ENCODE measurements at regions not wholly inside any gene's neighbourhood (a gene's known extent, or its start where the extent isn't known, plus 50 kb on each side); places are given as distances from the start of the nearest gene placed in this dataset.

DNA sequence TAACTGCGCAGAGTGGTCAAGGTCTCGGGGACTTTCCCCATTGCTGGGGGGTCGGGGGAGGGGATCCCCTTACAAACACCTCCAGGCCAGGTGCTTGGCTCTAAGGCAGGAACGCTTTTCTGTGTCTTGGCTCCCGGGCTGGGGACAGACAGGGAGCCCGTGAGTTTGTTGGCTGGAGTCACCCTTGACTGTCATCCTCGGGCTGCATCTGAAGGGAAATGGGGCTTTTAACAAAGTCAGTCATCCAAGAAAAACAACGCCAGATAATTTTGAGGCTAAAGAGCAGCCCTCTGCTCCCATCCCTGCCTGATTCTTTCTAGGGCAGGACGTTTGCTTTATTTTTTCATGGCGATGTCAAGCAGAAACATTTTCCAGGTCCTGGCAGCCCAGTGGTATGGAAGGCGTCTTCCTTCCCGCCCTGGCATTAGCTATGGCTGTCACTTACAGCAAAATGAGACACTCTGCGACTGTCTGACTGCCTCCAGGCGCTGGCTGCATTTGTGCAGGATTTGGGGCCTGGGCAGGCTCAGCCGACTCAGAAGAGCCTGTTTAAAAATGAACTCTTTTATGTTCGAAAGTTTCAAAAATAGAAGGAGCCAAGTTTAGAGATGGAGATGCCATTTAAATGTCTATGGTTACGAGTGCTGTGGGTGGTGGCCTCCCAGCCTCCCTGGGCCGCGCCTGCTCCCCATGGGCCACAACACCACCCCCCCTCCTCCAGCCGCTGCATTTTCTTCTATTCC is 54.7 kb upstream of the TNS3 start:
- Histone ChIP-seq H3K9me3 (ENCODE audit: low read length) (no peaks in the 10 kb centered on the region), H3K27me3 (ENCODE audit: insufficient read depth, low read length) (no peaks in the 10 kb centered on the region), H3K4me1 (ENCODE audit: insufficient read depth, low read length, severe bottlenecking) (peaks cover 83% of the 10 kb centered on the region), H3K9me2 (ENCODE audit: low read depth, low read length) (no peaks in the 10 kb centered on the region), H3K27ac (ENCODE audit: low read depth, low read length, poor library complexity, severe bottlenecking) (peak overlapping the region; percentile 86), H3K79me2 (ENCODE audit: insufficient read depth, low read length) (no peaks in the 10 kb centered on the region), H3K4me3 (ENCODE audit: low read depth, low read length, poor library complexity, severe bottlenecking) (peak overlapping the region; percentile 55), H4K20me1 (ENCODE audit: insufficient read depth, low read length) (no peaks in the 10 kb centered on the region), H2AFZ (ENCODE audit: low read length) (no peak overlapping the region), H3K9ac (ENCODE audit: low read length) (peak overlapping the region; percentile 64), H3K36me3 (ENCODE audit: insufficient read depth, low read length) (no peaks in the 10 kb centered on the region), H3K4me2 (ENCODE audit: low read length) (peak overlapping the region; percentile 71), H3F3A (ENCODE audit: insufficient read depth, low read length) (no peaks in the 10 kb centered on the region)
- TF ChIP-seq, protein P1, sequence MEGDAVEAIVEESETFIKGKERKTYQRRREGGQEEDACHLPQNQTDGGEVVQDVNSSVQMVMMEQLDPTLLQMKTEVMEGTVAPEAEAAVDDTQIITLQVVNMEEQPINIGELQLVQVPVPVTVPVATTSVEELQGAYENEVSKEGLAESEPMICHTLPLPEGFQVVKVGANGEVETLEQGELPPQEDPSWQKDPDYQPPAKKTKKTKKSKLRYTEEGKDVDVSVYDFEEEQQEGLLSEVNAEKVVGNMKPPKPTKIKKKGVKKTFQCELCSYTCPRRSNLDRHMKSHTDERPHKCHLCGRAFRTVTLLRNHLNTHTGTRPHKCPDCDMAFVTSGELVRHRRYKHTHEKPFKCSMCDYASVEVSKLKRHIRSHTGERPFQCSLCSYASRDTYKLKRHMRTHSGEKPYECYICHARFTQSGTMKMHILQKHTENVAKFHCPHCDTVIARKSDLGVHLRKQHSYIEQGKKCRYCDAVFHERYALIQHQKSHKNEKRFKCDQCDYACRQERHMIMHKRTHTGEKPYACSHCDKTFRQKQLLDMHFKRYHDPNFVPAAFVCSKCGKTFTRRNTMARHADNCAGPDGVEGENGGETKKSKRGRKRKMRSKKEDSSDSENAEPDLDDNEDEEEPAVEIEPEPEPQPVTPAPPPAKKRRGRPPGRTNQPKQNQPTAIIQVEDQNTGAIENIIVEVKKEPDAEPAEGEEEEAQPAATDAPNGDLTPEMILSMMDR (IDR thresholded peaks at IDR 0.05; ENCODE audit: low read length), result no peak
- TF ChIP-seq EZH2 (IDR thresholded peaks at IDR 0.05; ENCODE audit: borderline replicate concordance, low read length), result no peak

DNA sequence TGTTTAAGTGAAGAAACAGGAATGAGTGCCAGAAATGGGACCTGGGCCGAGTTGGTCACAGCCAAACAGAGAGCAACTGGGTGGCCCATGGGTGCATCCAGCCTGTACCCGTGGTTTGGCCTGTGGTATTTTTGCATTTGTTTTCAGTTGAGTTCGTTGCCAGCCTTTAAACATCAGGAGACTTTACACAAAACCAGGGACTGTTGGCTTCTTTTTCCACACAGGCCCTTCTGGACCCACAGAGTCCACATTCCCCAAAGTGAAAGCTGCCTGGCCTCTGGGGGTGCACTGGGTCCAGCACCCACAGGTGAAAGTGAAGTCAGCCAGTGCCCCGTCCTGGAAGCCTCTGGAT is 54.1 kb upstream of the TNS3 start:
- H3K9ac ChIP-seq (ENCODE audit: low read length), result peak overlapping the region; percentile 64
- H3K79me2 ChIP-seq (ENCODE audit: insufficient read depth, low read length), result no peaks in the 10 kb centered on the region
- peak overlapping the region; percentile 55 for H3K4me3 ChIP-seq (ENCODE audit: low read depth, low read length, poor library complexity, severe bottlenecking)
- no peaks in the 10 kb centered on the region for H3K27me3 ChIP-seq (ENCODE audit: insufficient read depth, low read length)
- H3K4me2 ChIP-seq (ENCODE audit: low read length), result peak overlapping the region; percentile 71
- H4K20me1 ChIP-seq (ENCODE audit: insufficient read depth, low read length), result no peaks in the 10 kb centered on the region
- no peaks in the 10 kb centered on the region for H3K9me3 ChIP-seq (ENCODE audit: low read length)
- H3F3A ChIP-seq (ENCODE audit: insufficient read depth, low read length), result no peaks in the 10 kb centered on the region
- H3K9me2 ChIP-seq (ENCODE audit: low read depth, low read length), result no peaks in the 10 kb centered on the region
- H3K27ac ChIP-seq (ENCODE audit: low read depth, low read length, poor library complexity, severe bottlenecking), result peak overlapping the region; percentile 86
- no peaks in the 10 kb centered on the region for H3K36me3 ChIP-seq (ENCODE audit: insufficient read depth, low read length)
- TF ChIP-seq EZH2 (IDR thresholded peaks at IDR 0.05; ENCODE audit: borderline replicate concordance, low read length), result no peak
- TF ChIP-seq, protein P1 (IDR thresholded peaks at IDR 0.05; ENCODE audit: low read length), result no peak
- H3K4me1 ChIP-seq (ENCODE audit: insufficient read depth, low read length, severe bottlenecking), result peaks cover 82% of the 10 kb centered on the region
- H2AFZ ChIP-seq (ENCODE audit: low read length), result no peak overlapping the region

DNA sequence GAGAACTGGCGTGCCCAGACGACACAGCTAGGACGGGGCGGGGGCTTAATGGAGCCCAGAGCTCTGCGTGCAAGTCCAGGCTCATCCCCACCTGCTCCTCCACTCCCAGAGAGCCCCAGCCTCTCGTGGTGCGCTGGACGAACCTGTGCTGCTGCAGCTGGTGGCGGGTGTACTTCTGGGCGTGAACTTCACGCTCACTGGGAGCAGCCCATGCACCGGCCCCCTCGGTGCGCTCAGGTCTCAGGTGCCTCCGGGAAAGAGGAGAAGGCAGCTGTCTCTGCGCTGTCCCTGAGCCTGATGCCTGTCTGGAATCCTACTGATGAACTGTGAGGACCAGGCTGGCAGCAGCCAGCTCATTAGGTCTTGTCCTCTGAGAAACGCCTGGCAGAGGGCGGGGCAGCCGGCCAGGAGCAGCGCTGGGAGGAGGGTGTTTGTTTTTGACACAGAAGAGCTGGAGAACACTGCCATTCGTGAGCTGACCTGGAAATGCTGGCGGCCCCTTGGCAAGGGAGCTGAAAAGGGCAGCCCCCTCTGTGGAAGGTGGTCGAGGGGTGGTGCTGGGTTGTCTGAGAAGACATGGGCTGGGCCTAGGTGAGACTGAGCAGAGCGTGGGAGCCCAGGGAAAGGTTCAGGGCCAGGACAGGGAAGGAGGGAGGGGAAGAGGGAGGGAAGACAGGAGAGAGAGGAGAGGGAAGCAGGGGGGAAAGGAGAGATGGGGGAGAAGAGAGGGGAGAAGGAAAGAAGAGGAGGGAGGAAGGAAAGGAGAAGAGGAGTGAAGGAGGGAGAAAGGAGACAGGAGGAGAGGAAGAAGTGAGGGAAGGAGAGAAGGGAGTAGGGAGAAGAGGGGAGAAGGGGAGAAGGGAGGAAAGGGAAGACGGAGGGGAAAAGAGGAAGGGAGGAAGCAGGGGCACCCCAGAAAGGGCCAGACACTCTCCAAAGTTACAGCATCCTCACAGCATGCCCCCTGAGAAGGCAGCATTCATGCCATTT is 53.5 kb upstream of the TNS3 start:
- Histone ChIP-seq H3K9me3 (ENCODE audit: low read length) (no peaks in the 10 kb centered on the region), H3K4me3 (ENCODE audit: low read depth, low read length, poor library complexity, severe bottlenecking) (peak overlapping the region; percentile 55), H4K20me1 (ENCODE audit: insufficient read depth, low read length) (no peaks in the 10 kb centered on the region), H3K9ac (ENCODE audit: low read length) (peak overlapping the region; percentile 64), H3K27ac (ENCODE audit: low read depth, low read length, poor library complexity, severe bottlenecking) (peak overlapping the region; percentile 86), H3K27me3 (ENCODE audit: insufficient read depth, low read length) (no peaks in the 10 kb centered on the region), H3K9me2 (ENCODE audit: low read depth, low read length) (no peaks in the 10 kb centered on the region), H3F3A (ENCODE audit: insufficient read depth, low read length) (no peaks in the 10 kb centered on the region), H3K36me3 (ENCODE audit: insufficient read depth, low read length) (no peaks in the 10 kb centered on the region), H3K79me2 (ENCODE audit: insufficient read depth, low read length) (no peaks in the 10 kb centered on the region), H3K4me1 (ENCODE audit: insufficient read depth, low read length, severe bottlenecking) (peaks cover 76% of the 10 kb centered on the region), H2AFZ (ENCODE audit: low read length) (no peak overlapping the region), H3K4me2 (ENCODE audit: low read length) (peak overlapping the region; percentile 71)
- no peak for TF ChIP-seq EZH2 (IDR thresholded peaks at IDR 0.05; ENCODE audit: borderline replicate concordance, low read length)
- TF ChIP-seq, protein P1 (IDR thresholded peaks at IDR 0.05; ENCODE audit: low read length), result no peak

Measured in OCI-LY1 (cell line).